ENCODE measurements at regions not wholly inside any gene's neighbourhood (a gene's known extent, or its start where the extent isn't known, plus 50 kb on each side); places are given as distances from the start of the nearest gene placed in this dataset.
A peak's percentile ranks its signal among the peaks of the same experiment; 100 is the strongest.

DNA sequence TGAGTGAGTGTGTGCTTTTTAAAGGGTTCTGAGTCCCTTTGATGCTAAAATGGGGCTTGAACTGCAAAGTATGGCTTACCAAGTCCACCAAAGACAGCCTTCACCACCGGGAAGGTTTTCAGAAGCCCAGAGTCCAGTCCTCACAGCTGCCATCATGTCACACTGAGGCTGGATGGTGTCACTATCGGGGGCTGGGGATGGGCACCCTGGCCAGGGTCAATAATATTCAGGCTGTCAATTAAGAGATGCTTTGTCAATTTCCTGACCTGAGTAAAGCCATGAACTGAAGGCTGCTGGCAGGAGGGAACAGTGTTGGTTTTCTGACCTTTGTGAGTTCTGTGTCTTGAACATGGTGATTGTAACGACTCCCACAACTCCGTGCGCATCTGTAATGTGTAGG lies 373.0 kb upstream of the B3GAT1 start:
- no peak overlapping the region for H2AFZ ChIP-seq
- ChIA-PET CTCF (no interaction called here), POLR2A (ENCODE audit: unreplicated experiment) (no interaction called here)
- H3K27ac ChIP-seq: no peak overlapping the region
- no peak for TF ChIP-seq CTCF (conservative IDR thresholded peaks at IDR 0.05)
- BruUV-seq (replicated peaks): no TSS peak
- H3K9me2 ChIP-seq (ENCODE audit: insufficient read depth): no peaks in the 10 kb centered on the region
- no peaks in the 10 kb centered on the region for H3K36me3 ChIP-seq (ENCODE audit: low read depth)
- H4K20me1 ChIP-seq (ENCODE audit: insufficient read depth): no peaks in the 10 kb centered on the region; the same call in 1 of the 2 replicates
- no peaks in the 10 kb centered on the region for H3K9me3 ChIP-seq (ENCODE audit: insufficient read depth, low read depth)
- no peak overlapping the region for H3K4me3 ChIP-seq
- no peaks in the 10 kb centered on the region for H3F3A ChIP-seq (ENCODE audit: insufficient read depth, low read depth)
- no peaks in the 10 kb centered on the region for H3K79me2 ChIP-seq (ENCODE audit: low read depth)
- intact Hi-C loops (cut with micrococcal nuclease; ENCODE audit: unreplicated experiment): no loop called here
- DNase-seq: peak in 1 of 2 experiments; percentile 17
- no peak overlapping the region for H3K4me2 ChIP-seq
- H3K27me3 ChIP-seq (ENCODE audit: insufficient read depth, low read depth): peaks cover 89% of the 10 kb centered on the region
- no peaks in the 10 kb centered on the region for H3K4me1 ChIP-seq (replicated peaks; ENCODE audit: insufficient read depth)

GRCh38 chr11:134784568-134784967 lies 372.5 kb upstream of the B3GAT1 start:
- Histone ChIP-seq H3K4me3 (no peak overlapping the region), H3K4me1 (replicated peaks; ENCODE audit: insufficient read depth) (no peaks in the 10 kb centered on the region), H3K79me2 (ENCODE audit: low read depth) (no peaks in the 10 kb centered on the region), H3F3A (ENCODE audit: insufficient read depth, low read depth) (no peaks in the 10 kb centered on the region), H3K36me3 (ENCODE audit: low read depth) (no peaks in the 10 kb centered on the region), H3K4me2 (no peak overlapping the region), H4K20me1 (ENCODE audit: insufficient read depth) (no peaks in the 10 kb centered on the region; the same call in 1 of the 2 replicates), H3K9me2 (ENCODE audit: insufficient read depth) (no peaks in the 10 kb centered on the region), H3K9me3 (ENCODE audit: insufficient read depth, low read depth) (no peaks in the 10 kb centered on the region), H3K27ac (no peak overlapping the region), H2AFZ (no peak overlapping the region), H3K27me3 (ENCODE audit: insufficient read depth, low read depth) (peaks cover 91% of the 10 kb centered on the region)
- intact Hi-C loops (cut with micrococcal nuclease; ENCODE audit: unreplicated experiment): no loop called here
- no TSS peak for BruUV-seq (replicated peaks)
- no peak for TF ChIP-seq EZH2 (IDR thresholded peaks at IDR 0.05; ENCODE audit: low read depth)
- TF ChIP-seq CTCF (conservative IDR thresholded peaks at IDR 0.05): no peak
- CTCF ChIA-PET: no interaction called here
- no peak for DNase-seq
- POLR2A ChIA-PET (ENCODE audit: unreplicated experiment): no interaction called here

DNA sequence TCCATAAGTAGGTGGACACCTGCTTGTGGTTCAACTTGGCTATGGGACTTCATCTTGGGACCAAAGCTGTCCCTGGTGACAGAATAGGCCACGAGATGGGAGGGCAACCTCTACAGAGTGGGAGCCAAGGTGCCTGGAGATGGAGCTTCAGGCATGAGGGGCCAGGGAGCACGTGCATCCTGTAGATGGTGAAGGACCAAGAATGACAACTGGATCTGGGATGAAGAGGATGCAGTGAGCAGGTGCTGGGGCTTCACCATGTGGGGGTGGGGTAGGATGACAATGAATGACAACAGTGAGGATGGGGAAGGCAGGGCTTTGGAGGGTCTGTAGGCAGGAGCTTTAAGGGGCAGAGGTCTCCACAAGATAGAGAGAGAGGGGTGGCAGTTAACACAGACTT lies 372.0 kb upstream of the B3GAT1 start:
- H2AFZ ChIP-seq: no peak overlapping the region
- no peak overlapping the region for H3K27ac ChIP-seq
- no peaks in the 10 kb centered on the region; the same call in 1 of the 2 replicates for H4K20me1 ChIP-seq (ENCODE audit: insufficient read depth)
- H3K36me3 ChIP-seq (ENCODE audit: low read depth): no peaks in the 10 kb centered on the region
- DNase-seq: no peak
- H3K79me2 ChIP-seq (ENCODE audit: low read depth): no peaks in the 10 kb centered on the region
- H3K4me1 ChIP-seq (replicated peaks; ENCODE audit: insufficient read depth): no peaks in the 10 kb centered on the region
- intact Hi-C loops (cut with micrococcal nuclease; ENCODE audit: unreplicated experiment): no loop called here
- H3K9me3 ChIP-seq (ENCODE audit: insufficient read depth, low read depth): no peaks in the 10 kb centered on the region
- no TSS peak for BruUV-seq (replicated peaks)
- CTCF ChIA-PET: no interaction called here
- H3K4me3 ChIP-seq: no peak overlapping the region
- no peak for TF ChIP-seq EZH2 (IDR thresholded peaks at IDR 0.05; ENCODE audit: low read depth)
- POLR2A ChIA-PET (ENCODE audit: unreplicated experiment): no interaction called here
- no peaks in the 10 kb centered on the region for H3F3A ChIP-seq (ENCODE audit: insufficient read depth, low read depth)
- H3K4me2 ChIP-seq: no peak overlapping the region
- peaks cover 91% of the 10 kb centered on the region for H3K27me3 ChIP-seq (ENCODE audit: insufficient read depth, low read depth)
- H3K9me2 ChIP-seq (ENCODE audit: insufficient read depth): no peaks in the 10 kb centered on the region

DNA sequence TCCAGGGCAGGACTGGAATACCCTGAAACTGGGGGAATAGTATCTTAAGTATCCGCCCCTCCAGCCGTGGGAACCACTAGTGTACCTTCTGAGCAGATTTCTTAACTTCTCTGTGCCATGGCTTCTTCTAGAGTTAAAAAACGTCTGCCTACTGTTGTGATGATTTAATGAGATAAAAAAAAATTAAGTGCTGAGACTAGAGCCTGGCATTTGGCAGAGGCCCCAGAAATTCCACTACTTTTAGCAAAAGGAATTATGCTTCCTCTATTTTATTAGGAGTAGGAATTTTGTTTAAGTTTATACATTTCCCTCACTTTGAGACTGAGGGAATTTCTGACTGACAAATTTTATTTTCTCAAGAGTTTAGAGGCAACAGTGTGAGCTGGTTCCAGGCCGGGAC lies 371.2 kb upstream of the B3GAT1 start:
- Histone ChIP-seq H3K4me2 (no peak overlapping the region), H3K9me3 (ENCODE audit: insufficient read depth, low read depth) (no peaks in the 10 kb centered on the region), H4K20me1 (ENCODE audit: insufficient read depth) (no peaks in the 10 kb centered on the region; the same call in 1 of the 2 replicates), H3K27me3 (ENCODE audit: insufficient read depth, low read depth) (peaks cover 86% of the 10 kb centered on the region), H3K36me3 (ENCODE audit: low read depth) (no peaks in the 10 kb centered on the region), H3K4me1 (replicated peaks; ENCODE audit: insufficient read depth) (no peaks in the 10 kb centered on the region), H3F3A (ENCODE audit: insufficient read depth, low read depth) (no peaks in the 10 kb centered on the region), H2AFZ (no peak overlapping the region), H3K79me2 (ENCODE audit: low read depth) (no peaks in the 10 kb centered on the region), H3K9me2 (ENCODE audit: insufficient read depth) (no peaks in the 10 kb centered on the region), H3K27ac (no peak overlapping the region), H3K4me3 (no peak overlapping the region)
- BruUV-seq (replicated peaks): no TSS peak
- intact Hi-C loops (cut with micrococcal nuclease; ENCODE audit: unreplicated experiment): no loop called here
- POLR2A ChIA-PET (ENCODE audit: unreplicated experiment): no interaction called here
- no peak for TF ChIP-seq EZH2 (IDR thresholded peaks at IDR 0.05; ENCODE audit: low read depth)
- no peak for TF ChIP-seq CTCF (conservative IDR thresholded peaks at IDR 0.05)
- CTCF ChIA-PET: no interaction called here
- DNase-seq: no peak
